ENCODE measurements at regions not wholly inside any gene's neighbourhood (a gene's known extent, or its start where the extent isn't known, plus 50 kb on each side); places are given as distances from the start of the nearest gene placed in this dataset.

- TF ChIP-seq CTCF (conservative IDR thresholded peaks at IDR 0.05; ENCODE audit: low read depth, low read length) = peak; percentile 51
- DNase-seq (ENCODE audit: low read depth) = peak; percentile 40
- peak overlapping the region; percentile 39 for H3K4me3 ChIP-seq (ENCODE audit: low read length)
These were observed 136.3 kb downstream of the LY86 start for GRCh38 chr6:6724539-6725467.

GRCh38 chr6:6725468-6726209 is 137.1 kb downstream of the LY86 start:
- no peak overlapping the region for H3K4me3 ChIP-seq (ENCODE audit: low read length)
- TF ChIP-seq CTCF (conservative IDR thresholded peaks at IDR 0.05; ENCODE audit: low read depth, low read length) = no peak
- no peak for DNase-seq (ENCODE audit: low read depth)

- no peak for DNase-seq (ENCODE audit: low read depth)
- H3K4me3 ChIP-seq (ENCODE audit: low read length) = no peak overlapping the region
- TF ChIP-seq CTCF (conservative IDR thresholded peaks at IDR 0.05; ENCODE audit: low read depth, low read length) = no peak
These were observed 139.8 kb downstream of the LY86 start for GRCh38 chr6:6728169-6728941.

- no peak overlapping the region for H3K4me3 ChIP-seq (ENCODE audit: low read length)
- no peak for TF ChIP-seq CTCF (conservative IDR thresholded peaks at IDR 0.05; ENCODE audit: low read depth, low read length)
- DNase-seq (ENCODE audit: low read depth) = no peak
These were observed 141.5 kb downstream of the LY86 start for GRCh38 chr6:6729971-6730370.

- H3K4me3 ChIP-seq (ENCODE audit: low read length) = no peak overlapping the region
- DNase-seq (ENCODE audit: low read depth) = peak; percentile 66
- no peak for TF ChIP-seq CTCF (conservative IDR thresholded peaks at IDR 0.05; ENCODE audit: low read depth, low read length)
These were observed 142.3 kb downstream of the LY86 start for GRCh38 chr6:6730831-6731230.

- no peak overlapping the region for H3K4me3 ChIP-seq (ENCODE audit: low read length)
- TF ChIP-seq CTCF (conservative IDR thresholded peaks at IDR 0.05; ENCODE audit: low read depth, low read length) = no peak
- no peak for DNase-seq (ENCODE audit: low read depth)
These were observed 146.3 kb downstream of the LY86 start for GRCh38 chr6:6734479-6735465.
